ACHN (cell line): ENCODE measurements at regions not wholly inside any gene's neighbourhood (a gene's known extent, or its start where the extent isn't known, plus 50 kb on each side); places are given as distances from the start of the nearest gene placed in this dataset.
"Not testable (repeated sequence)": the region's sequence is repeated elsewhere in the genome, so short reads cannot be mapped to it uniquely, and the experiment has no call there.

Experiments
- DNase-seq: peaks from one replicate; pipeline ENCODE4 v3.0.0-alpha.2; 2015
- in situ Hi-C: cut with HindIII; loops from 2 replicates; pipeline ENCODE4 v1.10.0; 2017; ENCODE audit warnings: low sequenced_read_pairs, low pct_ligation_motif_present, low pct_unique_long_range_greater_than_20kb

DNA sequence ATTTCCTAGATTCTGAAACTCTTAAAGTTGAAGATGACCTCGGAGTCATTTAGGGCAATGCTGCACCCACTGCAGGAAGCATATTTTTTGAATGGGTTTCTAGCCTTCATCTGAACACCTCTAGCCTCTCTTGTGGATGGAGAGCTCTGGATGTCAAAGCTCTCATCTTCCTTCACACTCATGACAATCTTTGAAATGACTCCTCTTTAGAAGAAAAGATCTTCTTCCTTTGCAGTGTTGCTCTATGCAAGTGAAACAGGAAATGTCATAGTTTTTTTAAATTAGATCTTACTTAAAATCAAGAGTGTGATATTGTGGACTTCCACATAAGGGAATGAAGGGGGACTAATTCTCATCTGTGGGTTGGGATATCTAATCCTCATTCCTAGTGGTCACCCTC is 86.3 kb upstream of the GRIP1 start:
- no peak for DNase-seq
- in situ Hi-C loops, result no loop called here

DNA sequence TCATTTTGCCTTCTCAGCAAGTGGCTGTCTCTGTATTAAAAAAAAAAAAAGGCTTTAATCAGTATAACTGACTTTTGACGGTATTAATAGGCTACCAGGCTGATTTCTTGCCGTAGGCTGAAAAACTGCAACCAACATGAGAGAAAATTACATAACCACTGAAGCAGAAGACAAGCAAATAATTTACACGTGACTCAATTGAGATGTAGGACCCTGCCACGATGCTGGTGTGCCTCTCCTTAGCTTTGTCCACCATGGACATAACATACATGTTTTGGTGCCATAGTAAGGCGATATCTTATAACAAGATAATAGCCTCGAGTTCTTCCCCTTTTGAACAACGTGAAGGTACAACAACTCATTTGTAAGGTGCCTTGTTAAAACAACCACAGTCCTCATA is 88.7 kb upstream of the GRIP1 start:
- DNase-seq, result no peak
- in situ Hi-C loops, result no loop called here

DNA sequence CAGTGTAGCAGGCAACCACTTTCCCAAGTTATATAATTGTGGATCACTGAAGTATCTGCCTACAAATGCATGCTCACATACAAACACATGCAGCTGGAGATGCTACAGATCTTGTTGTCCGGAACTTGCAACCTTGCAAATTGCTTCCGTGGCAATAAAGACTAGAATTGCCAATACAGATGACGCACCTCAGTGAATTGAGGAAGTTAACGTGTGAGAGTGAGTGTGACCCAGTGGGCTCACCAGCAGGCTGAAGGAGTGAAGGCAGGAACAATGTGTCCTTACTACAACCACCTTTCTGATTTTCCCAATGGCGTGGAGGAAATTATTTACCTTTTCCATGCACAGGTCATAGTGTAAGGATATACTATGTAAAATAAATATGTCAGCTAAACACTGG is 89.4 kb upstream of the GRIP1 start:
- in situ Hi-C loops, result no loop called here
- DNase-seq, result no peak

DNA sequence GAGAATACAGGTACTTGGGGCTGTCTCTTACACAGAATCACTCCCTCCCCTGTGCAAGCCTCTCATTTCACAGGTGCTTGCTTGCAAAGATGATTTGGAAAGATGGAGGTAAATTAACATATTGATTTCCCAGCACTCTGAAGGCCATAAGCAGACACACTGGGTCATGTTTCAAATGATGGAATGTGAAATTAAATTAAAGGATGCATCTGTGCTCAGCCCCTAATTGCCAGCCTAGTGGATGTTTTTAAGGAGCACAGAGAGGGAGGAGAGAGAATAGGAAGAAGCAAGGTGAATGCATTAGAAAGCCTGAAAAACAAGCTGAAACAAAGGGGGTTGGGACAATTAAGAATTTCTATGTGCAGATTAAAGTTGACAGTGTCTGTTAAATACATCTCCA is 96.1 kb upstream of the GRIP1 start:
- in situ Hi-C loops, result no loop called here

DNA sequence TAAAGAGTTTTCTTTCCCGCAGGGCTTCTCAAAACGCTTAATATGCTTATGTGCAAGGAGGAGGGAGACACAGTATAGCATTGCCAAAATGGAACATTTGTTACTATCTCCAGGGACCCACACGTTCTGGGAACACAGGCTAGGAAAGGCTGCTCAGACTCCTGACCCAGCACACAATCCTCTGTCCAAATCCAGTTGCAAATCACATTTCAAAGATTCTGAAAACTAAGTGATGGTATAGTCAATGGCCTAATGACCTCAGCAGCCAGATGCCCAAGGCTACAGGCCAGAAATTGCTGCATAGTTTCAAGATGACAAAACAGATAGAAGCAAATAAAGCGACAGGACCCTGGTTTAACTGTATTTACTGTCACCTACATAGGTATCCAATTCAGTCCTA is 97.0 kb upstream of the GRIP1 start:
- in situ Hi-C loops, result no loop called here
- DNase-seq, result no peak

More for the DNA sequence above, 96.1 kb upstream of the GRIP1 start:
- no peak for DNase-seq

DNA sequence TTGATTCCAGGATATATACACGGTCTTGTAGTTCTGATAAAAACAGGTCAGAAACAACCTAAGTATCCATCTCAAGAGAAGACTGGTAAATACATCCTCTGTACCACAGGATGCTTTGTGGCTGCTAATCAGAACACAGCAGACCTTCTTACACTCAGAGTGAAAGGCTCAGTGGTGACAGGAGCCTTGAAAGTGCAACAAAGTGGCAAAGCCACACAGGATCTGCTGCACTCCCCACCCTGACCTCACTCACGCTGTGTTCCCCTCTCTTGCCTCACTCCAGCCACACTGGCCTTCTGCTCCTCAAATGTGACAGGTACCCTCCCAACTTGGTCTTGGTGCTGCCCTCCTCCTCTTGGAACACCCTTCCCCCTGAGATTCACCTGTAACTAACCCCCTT is 98.1 kb upstream of the GRIP1 start:
- in situ Hi-C loops, result no loop called here
- DNase-seq, result no peak

DNA sequence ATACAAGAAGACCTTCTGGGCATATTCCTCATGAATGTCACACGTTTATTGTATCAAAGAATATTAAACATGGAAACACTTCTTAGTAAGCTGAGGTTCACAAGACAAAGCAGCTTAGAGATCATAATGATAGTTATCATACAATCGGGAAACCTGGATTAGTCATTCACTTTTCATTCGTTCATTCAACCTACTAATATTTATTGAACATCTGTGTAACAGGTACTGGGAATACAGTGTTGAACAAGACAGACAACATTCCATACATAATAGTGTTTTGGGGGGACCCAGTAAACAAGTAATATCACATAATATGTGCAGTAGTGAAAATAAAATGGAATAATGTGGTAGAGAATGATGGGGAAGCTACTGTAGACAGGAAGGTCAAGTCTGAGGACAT is 100.6 kb upstream of the GRIP1 start:
- in situ Hi-C loops, result no loop called here
- no peak for DNase-seq

DNA sequence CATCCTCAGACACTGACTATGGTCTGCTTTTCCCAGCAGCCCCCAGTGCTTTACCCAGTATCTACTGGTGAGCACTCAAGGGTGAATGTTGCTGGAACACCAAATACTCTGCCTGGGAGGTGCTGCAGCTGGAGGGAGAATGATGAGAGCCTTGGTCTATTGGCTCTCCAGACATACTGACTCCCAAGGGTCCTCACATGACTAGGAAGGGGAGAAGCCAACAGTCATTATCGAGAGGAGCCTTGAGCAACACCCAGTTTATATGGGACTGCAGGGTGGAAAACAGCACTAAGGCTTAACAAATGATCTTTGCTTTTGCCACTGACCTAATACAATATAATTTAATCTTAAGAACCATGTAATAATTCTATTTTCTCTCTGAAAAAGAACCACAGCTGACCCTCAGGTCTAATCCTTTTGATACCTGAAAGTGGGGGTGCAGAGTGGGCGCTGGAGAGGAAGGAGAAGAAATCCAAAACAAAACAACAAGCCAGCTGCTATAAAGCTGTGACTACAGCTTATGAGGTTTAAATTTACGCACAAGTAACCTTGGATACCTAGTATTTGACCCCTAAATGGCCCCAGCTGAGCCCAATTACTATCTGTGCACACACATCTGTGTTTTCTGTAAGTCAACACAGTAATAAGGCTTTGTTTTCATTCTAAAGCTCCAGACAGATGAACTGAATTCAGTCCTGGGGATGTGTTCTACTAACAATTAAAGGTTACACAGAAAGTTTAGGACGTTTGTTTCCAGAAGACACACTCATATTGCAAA is 107.8 kb upstream of the GRIP1 start:
- DNase-seq, result no peak
- in situ Hi-C loops, result no loop called here

DNA sequence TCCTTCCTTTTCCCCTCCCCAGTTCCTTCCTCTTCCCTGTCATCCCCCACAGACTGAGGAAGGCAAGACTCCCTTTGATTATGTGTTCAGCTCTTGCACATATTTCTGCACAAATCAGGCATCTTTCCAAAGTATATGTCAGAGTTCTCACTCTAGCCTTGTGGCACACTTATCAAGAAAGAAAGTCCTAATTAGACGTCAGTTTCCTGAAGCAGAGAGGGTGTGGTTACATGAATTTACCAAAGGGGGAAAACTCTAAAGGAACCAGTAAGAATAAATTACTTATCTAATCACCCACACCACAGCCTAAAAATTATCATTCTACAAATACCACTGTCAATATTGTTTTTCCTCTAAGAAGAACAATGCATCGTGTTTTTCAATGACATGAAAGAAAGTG is 120.7 kb upstream of the GRIP1 start:
- no peak for DNase-seq
- in situ Hi-C loops, result no loop called here

DNA sequence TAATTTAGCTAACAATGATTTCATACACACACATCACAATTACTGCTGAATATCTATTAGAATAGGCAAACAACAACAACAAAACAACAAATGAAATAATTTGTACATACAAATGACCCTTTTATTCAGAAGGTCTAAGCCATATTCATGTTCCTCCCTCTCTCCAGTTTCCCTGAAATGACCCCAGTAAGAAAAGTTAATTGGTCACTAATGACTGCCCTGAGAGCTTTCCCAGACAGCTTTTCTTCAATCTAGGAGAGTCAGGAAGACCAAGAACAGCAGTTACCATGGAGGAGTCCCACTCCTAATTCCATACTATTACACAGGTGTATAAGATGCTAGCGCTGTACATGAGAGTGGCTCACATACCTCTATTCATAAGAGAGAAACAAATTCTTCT is 121.2 kb upstream of the GRIP1 start:
- in situ Hi-C loops, result no loop called here
- DNase-seq, result no peak

DNA sequence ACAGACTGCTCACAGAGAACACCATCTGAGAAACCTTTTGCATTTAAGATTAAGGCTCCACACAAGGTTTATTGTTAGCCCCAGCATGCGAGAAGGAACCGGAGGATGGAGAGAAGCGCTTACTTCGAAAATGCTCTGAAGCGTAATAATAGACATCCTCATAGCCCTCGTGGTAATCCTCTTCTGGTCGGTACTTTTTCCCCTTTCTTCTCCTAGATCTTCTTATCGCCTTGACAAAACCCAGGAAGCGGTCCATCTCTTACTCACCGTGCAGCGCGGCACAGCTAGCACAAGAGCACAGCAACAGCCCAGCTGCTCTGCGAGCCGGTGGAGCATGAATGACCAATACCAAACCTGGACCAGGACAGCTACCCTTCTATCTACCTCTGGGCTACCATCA is 125.1 kb upstream of the GRIP1 start:
- DNase-seq, result peak; percentile 31
- in situ Hi-C loops, result no loop called here

DNA sequence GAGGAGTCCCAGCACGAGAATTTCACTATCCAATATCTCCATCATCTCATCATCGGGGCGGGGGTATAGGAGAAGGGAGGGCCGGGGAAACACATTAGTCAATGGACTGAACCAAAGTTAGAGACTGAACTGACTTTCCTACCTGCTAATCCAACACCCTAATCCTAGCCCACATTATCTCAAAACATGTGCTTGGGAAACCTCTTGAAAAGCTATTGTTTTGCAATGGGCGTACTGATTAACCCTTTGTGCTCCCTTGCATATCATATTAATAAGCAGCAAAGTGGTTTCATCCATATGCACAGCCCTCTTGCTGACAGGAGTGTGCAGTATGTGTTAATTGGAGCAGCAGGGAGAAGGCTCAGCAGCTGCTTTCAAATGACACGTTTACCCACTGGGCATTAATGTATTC is 125.7 kb upstream of the GRIP1 start:
- DNase-seq, result no peak
- in situ Hi-C loops, result no loop called here

DNA sequence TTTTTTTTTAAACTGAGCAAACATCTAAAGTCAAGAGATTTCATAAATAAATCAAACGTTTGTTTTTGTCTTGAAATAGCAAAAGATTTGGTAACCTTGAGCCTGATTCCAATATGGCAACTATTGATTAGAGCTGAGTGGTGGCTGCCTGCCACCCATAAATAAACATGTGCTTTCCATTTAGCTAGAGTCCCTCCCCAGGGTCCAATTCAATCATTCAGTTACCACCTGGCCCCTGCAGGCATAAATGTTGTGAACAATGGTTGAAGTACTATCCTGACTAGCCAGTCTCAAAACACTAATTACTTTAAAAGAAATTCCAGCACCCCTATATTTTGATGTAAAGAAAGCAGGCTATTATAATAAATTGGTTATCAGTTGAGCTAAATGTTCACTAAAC is 129.7 kb upstream of the GRIP1 start:
- in situ Hi-C loops, result no loop called here

DNA sequence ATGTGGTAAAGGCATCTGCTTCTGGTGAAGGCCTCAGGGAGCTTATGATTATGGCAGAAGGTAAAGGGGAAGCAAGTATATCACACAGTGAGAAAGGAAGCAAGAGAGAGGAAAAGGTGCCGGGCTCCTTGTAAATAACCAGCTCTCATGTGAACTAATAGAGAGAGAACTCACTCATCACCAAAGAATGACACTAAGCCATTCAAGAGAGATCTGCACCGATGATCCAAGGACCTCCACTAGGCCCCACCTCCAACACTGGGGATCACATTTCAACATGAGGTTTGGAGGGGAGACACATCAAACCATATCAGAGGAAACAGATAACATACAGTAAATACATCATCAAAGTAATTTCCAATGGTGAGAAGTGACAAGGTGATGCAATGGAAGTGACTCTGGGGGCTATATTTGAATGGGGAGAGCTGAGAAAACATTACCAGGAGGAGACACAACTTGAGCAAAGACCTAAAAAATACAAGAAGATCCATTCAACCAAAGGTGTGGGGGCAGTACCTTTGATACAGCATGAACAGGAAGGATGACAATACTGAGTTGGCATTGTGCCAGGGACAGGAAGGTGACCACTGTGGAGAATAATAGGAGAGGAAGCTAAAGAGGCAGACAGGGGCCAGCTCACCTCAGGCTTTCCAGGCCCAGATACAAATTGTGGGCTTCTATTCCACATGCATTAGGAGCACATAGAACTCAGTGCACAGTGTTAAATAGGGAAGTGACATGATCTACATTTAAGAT is 134.4 kb upstream of the GRIP1 start:
- in situ Hi-C loops, result no loop called here
- DNase-seq, result peak; percentile 11

More for the DNA sequence above, 129.7 kb upstream of the GRIP1 start:
- DNase-seq, result no peak

DNA sequence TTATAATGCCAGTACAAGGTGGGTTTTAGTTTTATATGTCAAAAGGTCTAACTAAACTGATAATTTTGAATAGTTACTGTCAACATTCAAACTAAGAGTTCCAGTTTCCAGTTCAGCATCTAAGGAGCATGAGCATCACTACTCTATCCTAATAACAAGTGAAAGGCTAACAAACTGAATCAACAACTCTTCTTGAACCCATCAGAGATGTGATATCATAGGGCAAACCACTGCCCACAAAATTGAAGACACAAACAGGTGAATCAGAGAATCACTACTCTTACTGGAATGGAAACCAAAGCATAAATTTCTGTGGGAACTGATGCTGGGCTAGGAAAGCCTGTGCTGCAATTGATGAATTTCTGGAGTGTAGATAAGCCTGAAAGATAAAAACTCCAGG is 140.7 kb upstream of the GRIP1 start:
- no peak for DNase-seq
- in situ Hi-C loops, result no loop called here

DNA sequence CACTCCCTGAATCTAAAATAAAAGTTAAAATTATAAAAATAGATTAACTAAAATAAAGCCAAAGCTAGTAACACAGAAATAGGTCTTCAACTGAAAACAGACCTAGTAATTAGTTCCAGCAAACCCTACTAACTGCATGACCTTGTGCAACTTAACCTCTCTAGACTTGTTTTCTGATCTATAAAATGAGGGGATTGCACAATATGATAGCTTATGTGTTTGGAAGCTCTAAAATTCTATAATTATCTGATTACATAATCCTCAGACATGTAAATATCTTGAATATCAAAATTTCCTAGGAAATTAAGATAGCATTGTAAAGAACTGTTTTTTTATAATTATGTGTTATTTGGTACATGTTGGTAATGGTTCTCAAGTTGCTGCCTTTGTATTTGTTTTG is 144.1 kb upstream of the GRIP1 start:
- in situ Hi-C loops, result no loop called here

DNA sequence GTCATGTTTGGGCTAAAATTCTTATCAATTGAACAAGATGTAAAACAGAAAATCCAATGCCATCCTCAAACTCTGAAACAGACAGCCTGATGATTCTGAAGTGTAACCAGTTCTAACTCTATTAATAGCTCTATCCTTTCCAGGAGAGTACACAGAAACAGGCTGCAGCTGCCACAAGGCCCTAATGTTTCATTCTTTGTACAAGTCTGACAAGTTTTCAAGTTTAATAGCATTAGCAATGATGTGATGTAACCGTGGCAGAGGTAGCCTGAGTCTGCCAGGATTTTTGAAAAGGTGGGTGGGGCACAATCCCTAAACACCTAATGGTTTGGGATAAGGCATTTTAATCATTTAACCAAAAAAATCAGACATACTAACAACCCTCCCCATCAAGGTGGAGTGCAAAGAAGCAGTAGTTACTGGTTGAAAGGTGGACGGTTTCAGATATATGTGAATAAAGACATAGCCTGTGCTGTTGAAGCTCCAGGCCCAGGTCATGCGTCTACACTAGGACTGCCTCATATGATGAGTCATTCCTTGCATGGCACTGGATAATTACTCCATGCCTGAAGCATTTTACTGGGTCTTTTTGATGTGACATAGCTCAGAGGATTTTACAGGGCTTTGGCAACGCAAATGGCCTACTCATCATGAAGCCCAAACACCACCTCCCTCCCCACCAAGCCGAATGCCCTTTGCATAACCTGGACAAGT is 145.1 kb upstream of the GRIP1 start:
- in situ Hi-C loops, result no loop called here

More for the DNA sequence above, 144.1 kb upstream of the GRIP1 start:
- no peak for DNase-seq

DNA sequence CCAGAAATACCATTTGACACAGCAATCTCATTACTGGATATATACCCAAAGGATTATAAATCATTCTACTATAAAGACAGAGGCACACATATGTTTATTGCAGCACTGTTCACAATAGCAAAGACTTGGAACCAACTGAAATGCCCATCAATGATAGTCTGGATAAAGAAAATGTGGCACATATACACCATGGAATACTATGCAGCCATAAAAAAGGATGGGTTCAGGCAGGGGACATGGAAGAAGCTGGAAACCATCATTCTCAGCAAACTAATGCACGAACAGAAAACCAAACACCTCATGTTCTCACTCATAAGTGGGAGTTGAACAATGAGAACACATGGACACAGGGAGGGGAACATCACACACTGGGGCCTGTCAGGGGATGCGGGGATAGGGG is 147.0 kb upstream of the GRIP1 start:
- in situ Hi-C loops, DNase-seq: not testable (repeated sequence)

More for the DNA sequence above, 145.1 kb upstream of the GRIP1 start:
- peak; percentile 48 for DNase-seq

DNA sequence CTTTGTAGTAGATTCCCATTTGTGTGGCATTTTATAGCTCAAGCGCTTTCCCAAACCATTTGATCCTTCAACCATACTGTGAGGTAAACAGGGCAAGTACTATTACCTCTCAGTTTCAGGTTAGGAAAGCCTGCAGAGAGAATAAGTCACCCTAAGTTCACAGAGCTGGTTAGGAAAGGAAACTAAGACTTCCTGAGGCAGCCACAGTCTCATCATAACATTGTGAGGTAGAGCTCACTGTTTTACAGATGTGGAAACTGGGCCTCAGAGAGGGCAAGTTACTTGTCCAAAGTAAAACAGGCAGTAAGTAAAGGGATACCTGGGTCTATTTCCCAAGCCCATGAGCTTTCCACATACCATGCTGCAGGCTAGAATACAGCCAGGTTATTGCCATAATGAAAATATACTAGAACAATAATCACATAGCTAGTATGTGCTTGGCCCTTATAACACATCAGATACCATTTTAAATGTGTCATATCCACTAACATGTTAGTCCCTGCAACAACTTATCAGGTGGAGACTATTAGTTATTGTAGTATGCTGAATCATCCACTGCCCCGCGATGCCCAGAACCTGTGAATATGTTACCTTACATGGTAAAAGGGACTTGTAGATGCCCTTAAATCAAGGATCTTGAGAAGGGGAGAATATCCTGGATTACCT is 150.9 kb upstream of the GRIP1 start:
- DNase-seq, result no peak

More for the DNA sequence above, 150.9 kb upstream of the GRIP1 start:
- in situ Hi-C loops, result no loop called here
